HFFc6 (cell line): ENCODE measurements at regions not wholly inside any gene's neighbourhood (a gene's known extent, or its start where the extent isn't known, plus 50 kb on each side); places are given as distances from the start of the nearest gene placed in this dataset.

Experiments
- DNase-seq: peaks from one replicate; pipeline ENCODE4 v3.0.0-alpha.2; 2018
- H3K27ac Mint-ChIP-seq: 2 replicates; pipeline ENCODE4 v1.8.0; 2020; ENCODE audit warnings: mild to moderate bottlenecking, mixed read lengths
- H3K27me3 Mint-ChIP-seq: 2 replicates; pipeline ENCODE4 v1.8.0; 2021; ENCODE audit warnings: mild to moderate bottlenecking, moderate library complexity, mixed read lengths; ENCODE audit not compliant: insufficient read depth
- H3K36me3 Mint-ChIP-seq: 2 replicates; pipeline ENCODE4 v1.8.0; 2021; ENCODE audit warnings: low read depth, mixed read lengths
- H3K4me1 Mint-ChIP-seq: 2 replicates; pipeline ENCODE4 v1.8.0; 2020; ENCODE audit warnings: low read depth, mixed read lengths
- H3K4me3 Mint-ChIP-seq: 2 replicates; pipeline ENCODE4 v1.8.0; 2020; ENCODE audit warnings: mild to moderate bottlenecking, moderate library complexity, mixed read lengths
- H3K9me3 Mint-ChIP-seq: 2 replicates; pipeline ENCODE4 v1.8.0; 2020; ENCODE audit warnings: mild to moderate bottlenecking, mixed read lengths
- TF ChIP-seq, protein P1 (sequence below): fragments of 200-600 bp; sonication (generic); IDR thresholded peaks from 2 replicates; pipeline ENCODE4 v1.5.0; 2021; ENCODE audit warnings: antibody characterized with exemption, mild to moderate bottlenecking

GRCh38 chr14:22059201-22059600, 385.6 kb upstream of the OR4E1 start:
- TF ChIP-seq, protein P1, sequence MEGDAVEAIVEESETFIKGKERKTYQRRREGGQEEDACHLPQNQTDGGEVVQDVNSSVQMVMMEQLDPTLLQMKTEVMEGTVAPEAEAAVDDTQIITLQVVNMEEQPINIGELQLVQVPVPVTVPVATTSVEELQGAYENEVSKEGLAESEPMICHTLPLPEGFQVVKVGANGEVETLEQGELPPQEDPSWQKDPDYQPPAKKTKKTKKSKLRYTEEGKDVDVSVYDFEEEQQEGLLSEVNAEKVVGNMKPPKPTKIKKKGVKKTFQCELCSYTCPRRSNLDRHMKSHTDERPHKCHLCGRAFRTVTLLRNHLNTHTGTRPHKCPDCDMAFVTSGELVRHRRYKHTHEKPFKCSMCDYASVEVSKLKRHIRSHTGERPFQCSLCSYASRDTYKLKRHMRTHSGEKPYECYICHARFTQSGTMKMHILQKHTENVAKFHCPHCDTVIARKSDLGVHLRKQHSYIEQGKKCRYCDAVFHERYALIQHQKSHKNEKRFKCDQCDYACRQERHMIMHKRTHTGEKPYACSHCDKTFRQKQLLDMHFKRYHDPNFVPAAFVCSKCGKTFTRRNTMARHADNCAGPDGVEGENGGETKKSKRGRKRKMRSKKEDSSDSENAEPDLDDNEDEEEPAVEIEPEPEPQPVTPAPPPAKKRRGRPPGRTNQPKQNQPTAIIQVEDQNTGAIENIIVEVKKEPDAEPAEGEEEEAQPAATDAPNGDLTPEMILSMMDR, result no peak
- Mint-ChIP-seq H3K27me3 (no peaks in the 10 kb centered on the region), H3K27ac (no peak overlapping the region), H3K4me1 (no peaks in the 10 kb centered on the region), H3K36me3 (no peaks in the 10 kb centered on the region), H3K4me3 (no peak overlapping the region), H3K9me3 (peaks cover 63% of the 10 kb centered on the region)
- no peak for DNase-seq

- Mint-ChIP-seq H3K9me3 (peaks cover 70% of the 10 kb centered on the region), H3K36me3 (0 out of 2 replicates have a peak, but pooled peaks cover 11% of the 10 kb centered on the region), H3K27me3 (no peaks in the 10 kb centered on the region), H3K4me3 (no peak overlapping the region), H3K4me1 (no peaks in the 10 kb centered on the region), H3K27ac (no peak overlapping the region)
- no peak for DNase-seq
- TF ChIP-seq, protein P1, result no peak
These were observed 379.2 kb upstream of the OR4E1 start for GRCh38 chr14:22052795-22053194.

DNA sequence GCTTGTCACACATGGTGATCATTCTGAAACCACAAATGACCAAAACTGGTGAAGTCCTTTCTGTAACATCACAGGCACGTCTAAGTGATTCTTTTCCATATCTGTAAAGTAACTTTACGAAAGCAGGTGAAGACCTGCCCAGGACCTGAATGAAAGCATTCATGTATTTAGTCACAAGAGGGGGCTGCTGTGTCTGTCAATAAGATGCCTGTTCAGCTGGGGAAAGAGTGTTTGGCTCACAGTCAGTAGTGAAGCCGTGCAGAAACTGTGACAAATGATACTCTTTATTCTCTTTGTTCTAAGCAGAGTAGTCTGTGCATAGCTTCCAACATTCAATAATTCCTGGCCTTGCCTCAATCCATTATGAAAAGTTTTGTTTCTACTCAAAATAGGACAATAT, 373.5 kb upstream of the OR4E1 start:
- Mint-ChIP-seq H3K27me3 (no peaks in the 10 kb centered on the region; the same call in 1 of the 2 replicates), H3K4me1 (no peaks in the 10 kb centered on the region), H3K4me3 (no peak overlapping the region), H3K27ac (no peak overlapping the region), H3K9me3 (peaks cover 54% of the 10 kb centered on the region), H3K36me3 (0 out of 2 replicates have a peak, but pooled peaks cover 16% of the 10 kb centered on the region)
- TF ChIP-seq, protein P1, result no peak
- DNase-seq, result no peak

DNA sequence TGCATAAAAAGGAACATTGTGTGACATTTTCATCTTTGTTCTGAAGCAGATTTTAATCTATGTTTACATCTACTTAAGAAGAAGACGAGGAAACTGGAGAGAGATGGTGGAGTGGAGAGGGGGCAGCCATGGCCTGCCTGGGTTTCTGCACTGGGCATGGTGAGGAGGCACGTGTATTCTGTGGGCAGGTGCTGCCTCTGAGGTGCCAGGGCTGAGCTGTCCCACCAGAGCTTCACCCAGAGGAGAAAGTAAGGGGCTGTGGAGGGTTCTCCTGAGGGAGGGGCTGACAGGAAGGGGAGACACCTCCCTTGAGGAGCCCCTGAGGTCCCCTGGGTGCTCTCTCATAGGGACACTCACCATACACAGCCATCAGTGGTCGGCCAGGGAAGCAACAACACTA, 372.4 kb upstream of the OR4E1 start:
- Mint-ChIP-seq H3K27ac (no peak overlapping the region), H3K27me3 (no peaks in the 10 kb centered on the region; the same call in 1 of the 2 replicates), H3K36me3 (0 out of 2 replicates have a peak, but pooled peaks cover 16% of the 10 kb centered on the region)

GRCh38 chr14:22044193-22044592, 370.6 kb upstream of the OR4E1 start:
- TF ChIP-seq, protein P1, result no peak
- H3K36me3 Mint-ChIP-seq, result 0 out of 2 replicates have a peak, but pooled peaks cover 16% of the 10 kb centered on the region
- peaks cover 49% of the 10 kb centered on the region for H3K9me3 Mint-ChIP-seq
- H3K4me1 Mint-ChIP-seq, result no peaks in the 10 kb centered on the region
- H3K27ac Mint-ChIP-seq, result no peak overlapping the region
- H3K4me3 Mint-ChIP-seq, result no peak overlapping the region
- no peak for DNase-seq
- H3K27me3 Mint-ChIP-seq, result no peaks in the 10 kb centered on the region; the same call in 1 of the 2 replicates

More for the DNA sequence above, 372.4 kb upstream of the OR4E1 start:
- no peak overlapping the region for H3K4me3 Mint-ChIP-seq
- H3K4me1 Mint-ChIP-seq, result no peaks in the 10 kb centered on the region
- TF ChIP-seq, protein P1, result no peak
- DNase-seq, result no peak
- H3K9me3 Mint-ChIP-seq, result peaks cover 55% of the 10 kb centered on the region

GRCh38 chr14:22040781-22041125, 367.1 kb upstream of the OR4E1 start:
- Mint-ChIP-seq H3K4me3 (no peak overlapping the region), H3K27me3 (no peaks in the 10 kb centered on the region; the same call in 1 of the 2 replicates), H3K9me3 (peaks cover 24% of the 10 kb centered on the region), H3K4me1 (no peaks in the 10 kb centered on the region), H3K36me3 (no peaks in the 10 kb centered on the region), H3K27ac (no peak overlapping the region)
- TF ChIP-seq, protein P1, result no peak
- no peak for DNase-seq
